GM19452 (cell line): ENCODE measurements at regions not wholly inside any gene's neighbourhood (a gene's known extent, or its start where the extent isn't known, plus 50 kb on each side); places are given as distances from the start of the nearest gene placed in this dataset.

ENCODE experiments used
- ATAC-seq: cut with Tn5 transposase; IDR thresholded peaks from one replicate; pipeline ENCODE4 v1.9.1; 2021; ENCODE audit not compliant: unreplicated experiment

DNA sequence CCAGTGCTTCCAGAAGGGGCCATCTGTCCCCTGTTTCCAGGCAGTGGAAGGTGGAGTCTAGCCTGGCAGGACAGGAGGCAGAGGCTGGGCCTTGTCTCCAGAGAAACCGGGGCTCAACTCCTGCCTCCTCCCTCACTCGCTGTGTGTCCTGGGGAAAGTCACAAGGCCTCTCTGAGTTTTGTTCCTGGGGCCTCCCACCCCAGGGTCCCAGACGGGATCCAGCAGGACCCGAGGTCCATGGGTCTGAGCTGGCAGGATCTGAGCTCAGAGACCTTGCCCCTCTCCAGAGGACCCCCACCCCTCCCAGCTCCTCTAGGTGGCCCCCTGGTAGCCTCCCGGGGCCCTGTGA, 72.2 kb upstream of the TAF1B start:
- no peak for ATAC-seq

DNA sequence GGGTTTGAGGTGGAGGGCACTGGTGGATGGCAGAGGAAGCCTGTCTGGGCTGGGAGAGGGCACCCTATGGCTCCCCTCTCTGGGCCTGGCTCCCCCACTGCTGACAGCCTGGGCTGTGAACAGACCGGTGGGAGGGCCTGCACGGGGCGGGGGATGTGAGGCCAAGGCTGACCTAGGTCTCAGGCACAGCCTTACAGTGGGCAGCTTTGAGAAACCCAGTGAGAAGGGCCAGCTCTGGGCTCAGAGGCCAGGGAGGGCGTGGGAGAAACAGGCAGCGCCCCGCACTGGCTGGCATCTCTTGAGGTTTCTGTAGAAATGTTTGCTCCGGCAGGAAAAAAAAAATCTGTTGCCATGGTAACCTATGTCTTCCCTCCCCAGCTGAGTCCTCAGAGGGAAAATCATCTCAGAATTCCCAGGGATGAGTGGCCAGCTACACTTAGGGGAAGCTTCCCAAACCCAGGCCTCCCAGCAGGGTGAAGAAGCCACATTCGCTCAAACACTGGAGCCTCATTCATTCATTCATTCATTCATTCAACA, 71.7 kb upstream of the TAF1B start:
- no peak for ATAC-seq

DNA sequence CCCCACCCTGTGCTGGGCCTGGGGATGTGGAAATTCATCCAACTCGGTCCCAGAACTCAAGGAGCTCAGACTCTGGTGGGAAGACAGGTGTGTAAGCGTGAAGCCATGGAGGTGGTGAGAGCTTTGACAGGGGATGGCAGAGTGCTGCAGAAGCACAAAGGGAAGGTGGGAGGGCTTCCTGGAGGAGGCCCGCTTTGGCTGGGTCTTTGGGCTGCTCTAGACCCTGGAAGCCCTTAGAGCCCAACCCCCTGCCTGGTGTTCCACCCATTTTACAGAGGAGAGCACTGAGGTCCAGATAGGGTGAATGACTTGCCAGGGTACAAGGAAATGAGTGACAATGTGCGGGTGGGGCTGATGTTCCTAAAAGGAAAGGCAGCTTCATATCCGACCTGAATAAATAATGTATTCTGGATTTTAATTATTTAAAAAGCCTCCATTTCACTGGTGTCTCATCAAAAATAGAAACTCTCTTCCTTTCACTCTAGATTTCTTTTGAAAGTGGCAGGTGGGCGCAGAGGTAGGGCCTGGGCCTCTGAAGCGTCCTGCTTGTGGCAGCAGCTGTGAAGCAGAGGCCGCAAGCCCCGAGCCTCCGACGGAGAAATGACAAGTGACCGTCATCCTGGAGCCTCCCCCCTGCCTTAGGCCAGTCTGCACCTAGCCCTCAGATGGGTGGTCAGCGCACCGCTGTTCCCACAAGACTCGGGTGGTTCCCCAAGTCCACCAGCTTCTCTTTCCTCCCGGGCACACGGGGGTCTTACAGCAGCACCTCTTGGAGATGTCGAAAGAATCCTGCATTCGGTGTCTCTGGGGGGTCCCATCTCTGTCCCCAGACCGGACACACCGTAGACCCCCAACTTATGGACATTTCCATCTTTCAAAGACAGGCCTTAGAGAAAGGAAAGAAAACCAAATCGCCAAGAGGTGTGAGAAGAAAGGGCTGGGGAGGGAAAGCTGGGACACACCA, 71.0 kb upstream of the TAF1B start:
- no peak for ATAC-seq

DNA sequence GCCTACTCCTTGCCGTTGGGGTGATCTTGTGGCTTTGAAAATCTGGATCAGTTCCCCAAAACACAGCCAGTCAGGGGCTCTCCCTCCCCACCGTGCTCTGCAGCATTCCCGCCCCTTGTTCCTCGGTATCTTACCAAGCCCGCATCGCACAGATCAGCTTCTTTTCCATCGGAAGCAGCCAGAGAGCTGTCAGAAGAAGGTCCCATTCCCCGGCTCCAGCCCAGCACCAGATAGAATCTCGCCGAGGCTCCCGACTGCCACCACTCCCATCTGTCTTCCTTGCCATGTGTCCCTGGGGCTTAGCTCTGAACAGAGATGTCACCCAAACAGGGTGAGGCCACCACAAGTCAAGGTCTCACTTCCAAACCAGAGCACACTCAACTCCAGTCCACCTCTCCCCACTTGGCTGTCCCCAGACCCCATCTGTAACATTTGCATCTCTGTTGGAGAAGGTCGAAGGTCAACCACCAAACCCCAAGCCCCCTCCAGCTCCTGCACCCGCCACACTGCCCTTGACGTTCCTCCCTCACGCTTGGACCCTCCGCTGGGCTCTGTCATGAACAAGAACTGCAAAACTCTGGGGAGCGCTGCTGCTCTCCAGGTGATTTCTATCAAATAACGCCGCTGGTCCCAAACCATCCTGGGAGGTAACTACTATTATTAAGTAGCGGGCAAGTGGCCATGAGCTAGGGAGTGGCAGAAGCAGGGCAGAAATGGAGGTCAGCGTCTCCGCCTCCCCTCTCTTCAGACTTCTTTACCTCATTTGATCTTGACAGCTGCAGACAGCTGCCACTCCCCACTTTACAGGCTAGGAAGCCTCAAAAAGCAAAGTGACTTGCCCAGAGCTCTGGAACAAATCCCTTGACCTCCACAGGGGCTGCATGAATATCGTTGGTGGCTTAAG, 70.0 kb upstream of the TAF1B start:
- no peak for ATAC-seq

DNA sequence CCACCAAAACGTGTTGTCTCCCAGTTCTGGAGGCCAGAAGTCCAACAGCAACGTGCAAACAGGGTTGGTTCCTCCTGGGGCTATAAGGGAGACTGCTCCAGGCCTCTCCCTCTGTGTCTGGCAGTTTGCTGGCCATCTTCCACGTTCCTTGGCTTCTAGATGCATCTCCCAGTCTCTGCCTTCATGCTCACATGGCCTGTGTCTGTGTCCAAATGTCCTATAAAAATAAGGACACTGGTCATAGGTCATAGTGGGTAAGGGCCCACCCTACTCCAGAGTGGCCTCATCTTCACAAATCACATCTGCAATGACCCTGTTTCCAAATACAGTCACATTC, 69.4 kb upstream of the TAF1B start:
- no peak for ATAC-seq

DNA sequence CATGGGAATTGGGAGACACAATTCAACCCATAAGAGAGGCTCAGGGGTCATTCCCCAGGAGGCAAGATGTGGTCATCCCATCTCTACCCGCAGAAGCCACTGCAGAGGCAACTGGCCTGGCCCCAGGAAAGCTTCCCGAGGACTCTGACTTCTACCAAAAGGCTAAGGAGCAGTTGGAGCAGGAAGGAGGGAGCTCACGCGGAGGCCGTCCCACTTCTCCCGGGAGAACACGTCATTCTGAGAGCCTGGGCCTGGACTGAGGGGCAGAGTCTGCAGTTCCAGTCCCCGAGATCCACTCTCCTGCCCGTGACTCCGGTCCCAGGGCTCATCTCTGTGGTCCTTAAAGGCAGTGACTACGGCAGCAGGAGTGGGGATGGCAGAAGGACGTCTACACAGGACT, 69.0 kb upstream of the TAF1B start:
- ATAC-seq = no peak

DNA sequence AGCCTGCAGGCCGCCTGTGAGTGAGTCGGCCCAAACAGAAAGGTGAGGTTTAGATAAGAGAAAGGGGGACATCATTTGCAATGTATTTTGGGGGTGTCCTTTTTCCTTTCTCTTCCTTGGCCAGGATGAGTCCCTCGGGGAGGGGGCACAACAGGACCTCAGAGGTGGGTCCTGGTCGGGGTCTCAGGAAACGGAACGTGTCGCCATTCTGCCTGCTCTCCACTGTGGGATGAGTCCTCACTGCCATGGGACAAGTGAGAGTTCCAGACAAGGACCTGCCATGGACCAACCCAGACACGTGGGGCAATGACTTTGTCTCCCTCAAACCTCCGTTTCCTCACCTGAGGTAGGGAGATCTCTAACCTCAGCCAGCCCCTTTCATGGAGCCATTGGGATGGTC, 67.9 kb upstream of the TAF1B start:
- no peak for ATAC-seq

DNA sequence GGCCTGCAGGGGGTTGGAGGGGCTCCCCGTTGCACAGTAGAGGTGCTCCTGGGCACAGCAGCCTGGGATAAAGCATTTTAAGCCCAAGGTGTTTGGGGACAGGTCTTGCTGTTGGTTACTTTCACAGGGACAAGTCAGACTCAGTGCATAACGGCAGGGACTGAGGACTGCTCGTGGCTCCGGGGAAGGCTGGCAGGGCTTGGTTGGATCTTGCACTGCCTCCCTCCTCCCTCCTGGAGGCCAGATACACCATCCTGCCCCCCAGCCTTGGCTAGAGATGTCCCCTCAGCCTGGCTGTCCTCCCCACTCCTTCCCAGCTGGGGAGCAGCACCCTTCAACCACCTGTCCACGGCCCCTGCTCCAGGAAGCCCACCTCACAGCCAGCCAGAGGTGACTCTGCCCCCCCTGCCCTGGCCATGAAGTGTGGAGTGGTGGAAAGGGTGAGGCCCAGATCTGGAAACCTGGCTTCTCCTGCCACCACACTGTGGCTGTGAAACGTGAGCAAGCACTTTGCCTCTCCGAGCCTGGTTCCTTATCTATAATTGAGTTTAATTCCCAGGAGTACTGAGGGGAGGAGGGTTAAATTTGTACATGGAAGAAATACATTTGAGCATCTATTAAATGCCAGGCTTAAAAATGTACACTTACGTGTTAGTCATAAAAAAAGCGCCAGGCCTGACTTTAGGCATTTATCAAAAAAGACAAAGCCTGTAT, 67.1 kb upstream of the TAF1B start:
- no peak for ATAC-seq

DNA sequence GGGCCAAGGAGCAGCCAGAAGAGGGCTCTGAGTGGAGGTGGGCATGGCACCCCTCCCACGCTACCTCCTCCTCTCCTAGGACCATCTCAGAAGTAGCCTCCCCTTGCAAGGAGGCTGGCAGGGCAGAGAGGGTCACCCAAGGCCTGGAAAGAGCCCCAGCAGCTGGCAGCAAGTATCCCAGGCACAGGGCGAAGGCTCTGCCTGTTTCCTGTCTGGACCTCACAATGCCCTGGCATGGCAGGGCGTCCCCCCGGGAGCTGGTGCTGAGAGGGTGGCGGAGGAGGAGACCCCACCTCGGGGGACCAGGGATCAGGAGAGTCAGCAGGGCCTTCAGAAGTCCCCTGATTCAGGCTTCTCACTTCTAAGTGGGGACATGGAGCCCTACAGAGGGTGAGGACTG, 66.2 kb upstream of the TAF1B start:
- ATAC-seq = no peak

DNA sequence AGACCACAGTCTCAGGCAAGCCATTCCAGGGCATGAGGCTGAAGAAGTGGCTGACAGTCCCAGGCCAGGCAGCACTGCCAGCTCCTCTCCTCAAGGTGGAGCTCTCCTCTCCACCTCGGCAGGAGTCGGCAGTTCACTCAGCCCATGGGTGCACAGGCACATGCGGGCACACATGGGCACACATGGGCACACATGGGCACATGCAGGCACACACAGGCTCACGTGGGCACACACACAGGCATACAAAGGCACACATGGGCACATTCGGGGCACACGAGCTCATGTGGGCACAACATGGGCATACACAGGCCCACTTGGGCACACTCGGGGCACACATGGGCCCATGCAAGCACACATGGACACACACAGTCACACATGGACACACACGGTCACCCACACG, 65.3 kb upstream of the TAF1B start:
- no peak for ATAC-seq

DNA sequence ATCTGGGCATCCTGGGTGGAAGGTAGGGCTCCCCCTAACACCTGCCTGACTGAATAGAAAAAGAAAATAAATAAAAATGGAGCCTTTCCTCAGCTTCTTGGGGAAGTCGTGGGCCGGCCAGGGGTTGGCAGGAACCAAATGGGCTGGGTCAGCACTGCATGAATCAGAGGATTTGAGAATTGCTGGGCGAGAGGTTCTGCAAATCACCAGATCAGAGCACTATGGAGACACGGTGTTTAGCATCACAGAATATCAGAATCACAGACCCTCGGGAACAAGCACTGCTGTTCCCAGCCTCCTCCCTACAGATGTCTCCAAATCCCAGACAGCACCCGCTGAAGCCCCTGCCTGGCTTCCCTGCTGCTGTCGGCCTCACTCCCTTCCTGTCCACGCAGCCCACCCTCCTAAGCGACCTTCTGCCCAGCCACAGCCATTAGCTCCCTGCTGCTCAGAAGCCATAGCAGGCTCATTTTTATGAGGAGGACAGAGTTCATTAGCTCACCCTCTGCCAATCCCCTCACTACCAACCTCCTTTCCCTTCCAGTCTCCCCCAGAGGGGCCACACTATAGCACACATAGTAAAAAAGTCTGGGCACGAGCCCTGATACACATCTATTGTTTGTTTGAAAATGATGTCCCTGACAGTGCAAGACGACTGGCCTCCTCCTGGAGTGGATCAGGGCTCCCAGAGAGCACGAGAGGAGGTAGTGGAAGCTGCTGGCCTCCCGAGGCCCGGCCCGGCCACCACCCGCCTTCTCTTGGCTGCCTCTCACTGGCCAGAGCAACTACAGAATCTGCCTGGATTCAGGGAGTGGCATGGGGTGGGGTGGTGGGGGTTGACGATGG, 64.6 kb upstream of the TAF1B start:
- no peak for ATAC-seq

DNA sequence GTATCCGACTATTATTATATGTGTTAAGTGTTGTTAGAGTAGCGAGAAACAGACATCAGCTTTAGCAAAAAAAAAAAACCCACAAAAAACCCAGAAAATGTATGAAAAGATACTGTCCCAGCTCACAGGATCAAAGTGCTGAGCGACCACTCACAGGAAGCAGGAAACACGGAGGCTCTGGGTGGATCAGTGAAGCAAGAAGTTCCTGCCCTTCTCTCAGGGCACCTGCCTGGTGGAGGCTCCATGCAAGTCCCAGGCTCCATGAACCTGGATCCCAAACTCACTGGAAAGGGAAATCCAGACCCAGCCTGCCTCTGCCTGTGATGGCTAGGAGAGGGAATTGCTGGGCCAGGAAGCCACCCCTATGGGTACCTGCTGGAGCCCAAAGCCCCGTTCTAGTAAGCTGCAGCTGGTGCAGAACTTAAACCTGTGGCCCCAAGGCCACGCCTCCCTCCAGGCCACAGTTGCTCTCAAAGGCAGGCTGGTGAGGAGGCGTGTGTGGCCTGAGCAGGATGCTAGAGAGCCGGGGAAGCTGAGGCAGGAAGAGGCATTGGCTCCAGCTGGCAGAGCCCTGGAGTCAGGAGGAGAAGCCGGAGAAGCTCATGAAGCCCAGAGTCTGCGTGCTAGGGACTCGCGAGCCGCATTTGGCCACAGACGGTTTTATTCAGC, 63.5 kb upstream of the TAF1B start:
- peak; percentile 65 for ATAC-seq

DNA sequence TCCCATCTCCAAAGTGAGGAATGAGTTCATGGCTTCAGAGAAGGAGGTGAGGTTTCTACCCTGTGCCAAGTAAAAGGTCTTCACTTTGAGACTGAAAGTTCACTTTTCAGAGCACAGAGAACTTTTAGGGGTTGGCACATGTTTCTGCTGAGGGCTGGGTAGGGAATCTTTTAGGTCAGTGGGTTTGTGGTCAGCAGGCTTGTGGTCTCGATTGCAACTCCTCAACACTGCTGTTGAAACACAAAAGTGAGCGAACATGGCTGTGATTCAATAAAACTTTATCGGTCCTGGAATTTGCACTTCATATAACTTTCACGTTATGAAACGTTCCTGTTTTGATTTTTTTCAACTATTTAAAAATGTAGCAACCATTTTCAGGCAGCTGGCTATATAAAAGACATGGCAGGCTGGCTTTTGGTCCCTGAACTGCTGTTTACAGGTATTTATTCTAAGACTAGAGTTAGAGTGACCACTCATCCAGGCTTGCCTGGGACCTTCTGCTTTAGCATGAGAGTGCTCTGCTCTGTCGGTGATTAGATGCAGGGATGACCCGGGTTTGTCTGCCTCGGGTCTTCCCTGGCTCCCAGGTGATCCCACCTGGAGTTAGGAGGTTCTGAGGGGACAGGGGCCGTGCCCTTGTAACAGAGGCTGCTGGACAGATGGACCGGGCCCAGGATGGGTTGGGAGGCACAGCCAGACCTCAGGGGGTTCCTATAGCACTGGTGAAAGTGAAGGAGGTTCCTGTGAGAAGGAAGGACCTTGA, 62.7 kb upstream of the TAF1B start:
- no peak for ATAC-seq

DNA sequence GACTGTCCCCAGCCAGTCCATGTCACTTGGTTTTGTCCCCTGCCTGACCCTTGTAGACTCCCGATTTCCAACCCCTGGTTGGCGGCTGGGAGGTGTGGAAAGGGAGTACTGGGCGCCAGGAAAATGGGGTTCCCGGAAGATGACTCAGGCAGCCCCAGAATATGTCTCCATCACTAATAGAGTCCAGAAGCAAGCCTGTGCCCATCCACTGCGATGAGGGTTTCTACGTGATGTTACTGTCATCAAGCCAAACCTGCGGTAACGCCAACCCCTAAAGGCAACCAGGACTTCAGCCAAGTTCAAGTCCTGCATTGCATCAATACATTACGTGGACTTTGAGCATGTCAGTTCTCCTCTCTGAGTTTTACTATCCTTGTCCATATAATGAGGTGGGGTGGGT, 62.0 kb upstream of the TAF1B start:
- no peak for ATAC-seq

DNA sequence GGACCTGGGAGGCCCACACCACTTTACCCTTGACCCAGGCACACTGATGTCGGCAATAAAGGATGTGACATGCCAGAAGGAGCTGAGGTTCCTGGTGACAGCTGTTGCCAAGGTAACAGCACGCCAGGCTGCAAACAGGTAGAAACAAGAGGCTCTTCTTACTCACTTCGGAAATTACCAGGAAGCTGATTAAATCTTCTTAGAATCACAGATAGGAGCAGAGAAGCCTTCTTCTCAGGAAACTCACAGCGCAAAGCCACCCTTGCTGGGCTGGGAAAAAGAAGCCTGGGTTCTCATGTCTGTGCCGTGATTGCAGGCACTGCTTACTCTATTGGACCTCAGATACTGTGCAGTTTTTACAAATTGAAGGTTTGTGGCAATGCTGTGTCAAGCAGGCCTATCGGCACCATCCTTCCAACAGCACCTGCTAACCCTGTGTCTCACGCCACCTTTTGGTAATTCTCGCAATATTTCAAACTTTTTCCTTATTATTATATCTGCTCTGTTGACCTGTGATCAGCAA, 61.0 kb upstream of the TAF1B start:
- no peak for ATAC-seq

DNA sequence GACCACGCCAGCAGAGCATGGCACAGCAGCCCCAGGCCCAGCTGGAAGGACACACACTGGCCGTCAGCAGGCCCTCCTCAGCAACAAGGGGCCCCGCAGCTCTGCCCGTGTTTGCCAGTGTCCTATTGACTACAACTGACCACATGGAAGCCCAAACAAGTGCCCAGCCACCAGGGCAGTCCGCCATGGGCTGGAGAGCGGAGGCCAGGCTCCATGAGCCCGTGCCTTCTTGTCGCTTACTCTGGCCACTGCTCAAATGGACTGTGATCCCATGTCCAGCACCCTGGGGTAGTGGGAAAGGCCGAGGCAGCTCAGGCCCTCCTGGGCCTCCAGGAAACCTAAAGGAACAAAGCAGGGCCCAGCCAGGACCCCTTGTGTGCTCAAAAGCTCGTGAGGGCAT, 53.9 kb upstream of the TAF1B start:
- ATAC-seq = no peak

DNA sequence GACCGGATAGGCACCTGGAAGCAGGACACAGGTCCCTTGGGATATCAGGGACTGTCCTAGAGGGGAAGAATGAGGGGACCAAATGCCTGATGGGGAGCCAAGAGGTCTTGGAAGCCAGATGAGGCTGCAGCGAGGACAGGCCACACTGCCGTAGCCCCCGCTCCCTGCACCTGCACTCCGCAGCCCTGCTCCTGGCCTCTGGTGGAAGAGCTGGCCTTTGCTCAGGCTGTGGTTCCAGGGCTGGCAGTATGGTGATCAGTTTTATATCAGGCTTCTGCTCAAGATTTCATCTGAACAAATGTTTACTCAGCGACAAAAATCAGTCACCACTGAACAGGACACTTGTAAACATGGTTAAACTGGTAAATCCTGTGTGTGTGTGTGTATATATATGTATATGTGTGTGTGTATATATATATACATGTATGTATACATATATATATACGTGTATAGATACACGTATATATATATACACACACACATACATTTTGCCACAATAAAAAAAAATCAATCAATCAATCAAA, 52.5 kb upstream of the TAF1B start:
- no peak for ATAC-seq

DNA sequence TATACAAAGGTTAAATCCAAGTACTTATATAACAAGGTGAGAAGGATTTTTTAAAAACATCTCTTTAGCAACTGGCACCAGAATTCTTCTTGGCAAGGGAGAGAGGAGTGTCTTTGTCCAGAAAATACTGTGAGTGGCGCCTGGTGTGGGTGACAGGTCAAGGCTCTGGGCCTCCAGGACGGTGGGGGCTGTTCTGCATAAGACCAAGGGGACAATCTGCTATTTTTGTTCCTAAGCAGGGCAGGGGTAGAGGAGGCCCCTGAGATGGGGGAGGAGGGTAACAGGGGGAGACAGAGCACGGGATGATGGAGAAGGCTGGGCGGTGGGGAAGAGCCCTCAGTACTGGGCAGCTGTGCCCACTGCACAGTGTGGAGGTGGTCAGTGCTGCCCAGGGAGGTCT, 51.6 kb upstream of the TAF1B start:
- ATAC-seq = no peak
